GM21528 (cell line): ENCODE measurements at regions not wholly inside any gene's neighbourhood (a gene's known extent, or its start where the extent isn't known, plus 50 kb on each side); places are given as distances from the start of the nearest gene placed in this dataset.
"Not testable (repeated sequence)": the region's sequence is repeated elsewhere in the genome, so short reads cannot be mapped to it uniquely, and the experiment has no call there.

Experiments used
- ATAC-seq: cut with Tn5 transposase; IDR thresholded peaks from one replicate; pipeline ENCODE4 v1.9.1; 2021; ENCODE audit warnings: mild to moderate bottlenecking, moderate library complexity; ENCODE audit not compliant: unreplicated experiment, low FRiP score

DNA sequence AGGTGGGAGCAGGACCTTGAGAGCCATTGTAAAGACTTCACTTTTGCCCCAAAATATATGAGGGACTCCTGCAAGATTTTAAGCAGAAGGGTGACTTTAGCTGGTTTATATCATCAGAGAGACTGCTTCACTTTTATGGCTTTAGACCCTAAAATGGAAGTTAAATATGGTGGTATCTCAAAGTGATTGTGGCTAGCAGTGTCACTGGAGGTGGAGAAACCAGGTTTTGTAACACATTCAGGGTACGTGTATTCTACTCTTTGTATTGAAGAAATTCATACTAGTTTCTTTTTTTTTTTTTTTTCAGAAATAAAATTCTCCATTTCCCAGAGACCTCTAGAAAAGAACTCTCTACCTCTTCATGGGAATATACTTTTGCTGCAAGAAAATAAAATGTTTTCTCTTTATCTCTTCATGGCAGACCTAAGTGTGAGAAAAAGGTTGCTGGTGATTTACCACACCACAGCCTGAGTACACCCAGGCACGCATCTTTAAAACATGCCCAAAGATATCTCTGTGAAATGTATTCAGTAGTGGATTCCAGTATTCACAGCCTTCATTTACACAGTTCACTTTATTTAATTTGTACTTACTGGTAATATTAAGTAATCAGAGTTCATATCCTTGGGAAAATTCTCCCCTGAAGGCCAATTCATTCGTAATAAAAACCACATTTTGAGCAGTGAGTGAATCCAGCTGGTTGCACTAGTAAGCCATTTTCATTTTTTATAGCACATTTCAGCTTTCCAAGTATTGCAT is 74.3 kb upstream of the GUCY1A1 start:
- ATAC-seq: no peak

GRCh38 chr4:155591738-155592143 is 74.9 kb upstream of the GUCY1A1 start:
- ATAC-seq: no peak

- ATAC-seq: no peak
These were observed 75.7 kb upstream of the GUCY1A1 start for GRCh38 chr4:155590796-155591585.

- ATAC-seq: no peak
These were observed 78.2 kb upstream of the GUCY1A1 start for GRCh38 chr4:155588437-155588836.

GRCh38 chr4:155587766-155588165 is 78.9 kb upstream of the GUCY1A1 start:
- no peak for ATAC-seq

DNA sequence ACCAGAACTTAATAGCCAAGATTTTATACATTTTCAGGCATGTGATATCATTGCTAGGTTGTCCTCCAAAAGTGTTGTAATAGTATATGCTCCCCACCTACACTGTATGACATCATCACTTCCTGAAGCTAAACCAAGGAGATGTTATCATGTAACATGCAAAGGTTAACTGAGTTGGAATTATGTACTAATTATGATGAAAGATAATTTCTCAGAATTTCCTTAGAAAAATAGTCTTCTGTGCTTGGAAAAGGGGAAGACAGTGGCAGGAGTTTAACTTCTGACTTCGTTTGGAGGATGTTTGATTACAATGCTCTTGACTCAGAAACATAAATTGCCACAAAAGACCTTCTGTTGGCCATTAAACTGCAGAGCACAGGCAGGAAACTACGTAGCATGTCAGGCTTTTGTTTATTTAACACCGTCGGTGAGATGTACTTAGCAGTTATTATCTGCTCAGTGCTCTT is 83.6 kb upstream of the GUCY1A1 start:
- ATAC-seq: no peak

GRCh38 chr4:155582041-155582440 is 84.6 kb upstream of the GUCY1A1 start:
- no peak for ATAC-seq

DNA sequence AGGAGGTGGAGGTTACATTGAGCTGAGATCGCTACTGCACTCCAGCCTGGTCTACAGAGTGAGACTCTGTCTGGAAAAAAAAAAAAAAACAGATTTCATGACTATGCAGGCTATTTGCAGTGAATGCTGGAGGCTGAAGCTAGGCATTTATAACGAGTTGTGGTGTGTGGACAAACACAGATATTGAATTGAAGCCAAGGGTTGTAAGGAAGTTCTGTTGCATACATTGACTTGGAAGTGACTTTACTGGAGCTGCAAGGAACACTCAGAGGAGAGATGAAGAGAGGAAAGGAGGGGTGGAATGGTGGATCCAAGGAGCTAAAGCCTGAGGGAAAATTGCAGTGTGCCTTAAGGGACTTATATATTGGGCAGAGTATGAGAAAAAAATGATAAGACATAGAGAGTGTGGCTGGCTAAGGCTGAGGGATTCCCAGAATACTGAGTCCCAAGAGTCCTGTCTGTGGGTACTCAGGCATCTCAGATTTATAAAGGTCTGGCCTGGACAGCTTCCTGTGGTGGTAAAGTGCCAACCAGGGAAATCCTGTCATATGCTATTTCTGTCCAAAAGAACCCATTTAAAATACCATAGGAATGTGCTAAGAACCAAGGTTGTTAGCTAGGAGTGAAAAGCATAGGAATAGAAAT is 87.8 kb upstream of the GUCY1A1 start:
- ATAC-seq: no peak

DNA sequence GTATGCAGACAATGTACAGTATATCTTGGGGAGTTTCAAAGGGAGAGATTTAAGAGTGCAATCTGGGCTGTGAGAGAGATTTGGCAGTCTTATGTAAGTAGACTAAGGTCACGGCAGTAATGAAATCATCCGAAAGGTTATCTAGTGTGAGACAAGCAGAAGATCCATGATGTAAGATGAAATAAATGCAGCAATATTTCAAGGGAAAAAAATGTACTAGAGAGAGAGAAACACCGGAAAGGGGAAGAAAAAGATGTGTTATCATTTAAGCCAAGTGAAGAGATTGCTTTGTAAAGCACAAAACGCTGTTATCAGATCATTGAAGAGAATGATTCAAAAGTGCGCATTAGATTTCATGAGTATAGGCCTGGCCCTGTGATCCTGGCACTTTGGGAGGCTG is 88.4 kb upstream of the GUCY1A1 start:
- no peak for ATAC-seq

DNA sequence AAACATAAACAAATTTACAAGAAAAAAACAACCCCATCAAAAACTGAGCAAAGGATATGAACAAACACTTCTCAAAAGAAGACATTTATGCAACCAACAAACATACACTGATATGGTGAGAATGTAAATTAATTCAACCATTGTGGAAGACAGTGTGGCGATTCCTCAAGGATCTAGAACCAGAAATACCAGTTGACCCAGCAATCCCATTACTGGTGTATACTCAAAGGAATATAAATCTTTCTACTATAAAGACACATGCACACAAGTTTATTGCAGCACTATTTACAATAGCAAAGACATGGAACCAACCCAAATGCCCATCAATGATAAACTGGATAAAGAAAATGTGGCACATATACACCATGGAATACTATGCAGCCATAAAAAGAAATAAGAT is 92.3 kb upstream of the GUCY1A1 start:
- not testable (repeated sequence) for ATAC-seq

DNA sequence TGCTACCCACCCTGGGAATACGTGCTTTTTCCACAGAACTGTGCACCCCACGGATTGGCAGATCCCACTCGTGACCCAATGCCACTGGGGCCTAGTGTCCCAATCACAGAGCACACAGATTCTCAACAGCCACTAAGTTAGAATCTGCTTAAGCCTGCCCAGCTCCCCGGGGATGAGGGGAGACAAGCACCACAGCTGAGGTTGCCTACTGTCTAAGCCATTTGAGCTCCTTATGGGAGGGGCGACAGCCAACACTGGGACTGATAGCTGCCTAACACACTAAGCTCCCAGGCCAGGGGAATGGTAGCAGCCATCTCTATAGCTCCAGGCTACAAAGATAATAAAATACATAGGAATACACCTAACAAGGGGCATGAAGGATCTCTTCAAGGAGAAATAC is 93.5 kb upstream of the GUCY1A1 start:
- no peak for ATAC-seq

GRCh38 chr4:155572106-155572703 is 94.4 kb upstream of the GUCY1A1 start:
- no peak for ATAC-seq

GRCh38 chr4:155571184-155571944 is 95.3 kb upstream of the GUCY1A1 start:
- ATAC-seq: no peak

DNA sequence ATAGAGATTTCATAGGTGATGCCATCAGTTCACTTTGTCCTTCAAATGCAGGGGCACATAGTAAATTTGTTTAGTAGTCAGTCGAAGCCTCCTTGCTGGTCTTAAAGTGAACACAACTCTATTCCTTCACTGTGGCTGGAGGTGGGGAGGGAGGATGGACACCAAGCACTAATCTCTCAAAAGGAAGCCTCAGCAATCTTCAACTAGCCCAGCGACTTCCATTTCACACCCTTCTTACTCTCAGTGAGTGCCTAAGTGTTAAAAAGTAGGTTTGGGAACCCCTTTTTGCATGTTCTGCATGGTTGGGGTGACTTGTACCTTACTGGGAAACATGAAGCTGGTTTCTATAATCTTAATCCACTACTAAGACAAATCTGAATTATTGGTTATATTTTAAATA is 96.0 kb upstream of the GUCY1A1 start:
- no peak for ATAC-seq

- ATAC-seq: no peak
These were observed 96.6 kb upstream of the GUCY1A1 start for GRCh38 chr4:155569960-155570515.

DNA sequence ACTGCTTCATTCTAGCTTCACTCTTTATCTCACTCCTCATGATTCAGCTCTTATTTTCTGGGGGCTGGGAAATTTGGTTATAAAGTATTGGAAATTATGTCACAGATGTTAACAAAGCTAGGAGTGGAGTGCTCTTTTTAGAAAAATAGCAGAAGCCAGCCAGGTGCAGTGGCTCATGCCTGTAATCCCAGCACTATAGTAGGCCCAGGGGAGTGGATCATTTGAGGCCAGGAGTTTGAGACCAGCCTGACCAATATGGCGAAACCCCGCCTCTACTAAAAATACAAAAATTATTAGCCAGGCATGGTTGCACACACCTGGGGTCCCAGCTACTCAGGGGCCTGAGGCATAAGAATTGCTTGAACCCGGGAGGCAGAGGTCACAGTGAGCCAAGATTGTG is 97.2 kb upstream of the GUCY1A1 start:
- no peak for ATAC-seq

- ATAC-seq: no peak
These were observed 97.9 kb upstream of the GUCY1A1 start for GRCh38 chr4:155568641-155569220.

DNA sequence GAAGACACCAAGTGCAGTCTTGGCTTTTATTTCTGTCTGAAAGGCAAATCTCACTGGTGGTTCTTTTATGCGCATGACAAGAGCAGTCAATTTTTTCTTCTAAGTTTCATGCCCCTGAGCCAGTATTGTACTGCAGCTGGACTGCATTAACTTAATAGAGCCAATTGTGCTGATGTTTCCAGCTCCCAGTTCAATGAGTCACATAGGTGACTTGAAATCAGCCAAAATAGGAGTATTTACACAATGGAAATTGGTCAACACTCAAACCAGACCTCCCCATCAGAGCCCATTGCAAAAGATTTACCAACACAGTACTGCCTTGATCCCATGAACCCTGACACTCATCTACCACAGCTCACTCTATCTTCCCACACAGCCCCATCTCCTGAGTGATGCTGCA is 100.3 kb upstream of the GUCY1A1 start:
- ATAC-seq: no peak

- ATAC-seq: no peak
These were observed 100.9 kb upstream of the GUCY1A1 start for GRCh38 chr4:155565776-155566175.

DNA sequence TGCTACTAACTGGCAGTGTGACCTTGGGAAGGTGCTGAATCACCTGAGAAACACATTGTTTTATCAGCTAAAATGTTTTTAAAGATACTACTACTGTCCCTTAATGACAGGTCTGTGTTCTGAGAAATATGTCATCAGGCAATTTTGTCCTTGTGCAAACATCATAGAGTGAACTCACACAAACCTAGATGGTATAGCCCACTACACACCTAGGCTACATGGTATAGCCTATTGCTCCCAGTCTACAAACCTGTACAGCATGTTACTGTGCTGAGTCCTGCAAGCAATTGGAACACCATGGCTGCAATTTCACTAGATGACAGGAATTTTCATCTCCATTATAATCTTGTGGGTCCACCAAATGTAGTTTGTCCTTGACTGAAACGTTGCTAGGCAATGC is 101.3 kb upstream of the GUCY1A1 start:
- ATAC-seq: no peak
